ENCODE measurements at regions not wholly inside any gene's neighbourhood (a gene's known extent, or its start where the extent isn't known, plus 50 kb on each side); places are given as distances from the start of the nearest gene placed in this dataset.
"Not testable (repeated sequence)": the region's sequence is repeated elsewhere in the genome, so short reads cannot be mapped to it uniquely, and the experiment has no call there.

- TF ChIP-seq POLR2A, CEBPB, MAFK (IDR thresholded peaks at IDR 0.05; ENCODE audit: low read depth, low read length): not testable (repeated sequence)
These were observed 1290.8 kb downstream of the RPIA start for GRCh38 chr2:89982246-89982645.
